Amniotic epithelial cell (primary cell): ENCODE measurements at regions not wholly inside any gene's neighbourhood (a gene's known extent, or its start where the extent isn't known, plus 50 kb on each side); places are given as distances from the start of the nearest gene placed in this dataset.
"Not testable (repeated sequence)": the region's sequence is repeated elsewhere in the genome, so short reads cannot be mapped to it uniquely, and the experiment has no call there.

ENCODE experiments used
- DNase-seq: peaks from one replicate; pipeline ENCODE4 v3.0.0-alpha.2; 2010; ENCODE audit warnings: low read depth

DNA sequence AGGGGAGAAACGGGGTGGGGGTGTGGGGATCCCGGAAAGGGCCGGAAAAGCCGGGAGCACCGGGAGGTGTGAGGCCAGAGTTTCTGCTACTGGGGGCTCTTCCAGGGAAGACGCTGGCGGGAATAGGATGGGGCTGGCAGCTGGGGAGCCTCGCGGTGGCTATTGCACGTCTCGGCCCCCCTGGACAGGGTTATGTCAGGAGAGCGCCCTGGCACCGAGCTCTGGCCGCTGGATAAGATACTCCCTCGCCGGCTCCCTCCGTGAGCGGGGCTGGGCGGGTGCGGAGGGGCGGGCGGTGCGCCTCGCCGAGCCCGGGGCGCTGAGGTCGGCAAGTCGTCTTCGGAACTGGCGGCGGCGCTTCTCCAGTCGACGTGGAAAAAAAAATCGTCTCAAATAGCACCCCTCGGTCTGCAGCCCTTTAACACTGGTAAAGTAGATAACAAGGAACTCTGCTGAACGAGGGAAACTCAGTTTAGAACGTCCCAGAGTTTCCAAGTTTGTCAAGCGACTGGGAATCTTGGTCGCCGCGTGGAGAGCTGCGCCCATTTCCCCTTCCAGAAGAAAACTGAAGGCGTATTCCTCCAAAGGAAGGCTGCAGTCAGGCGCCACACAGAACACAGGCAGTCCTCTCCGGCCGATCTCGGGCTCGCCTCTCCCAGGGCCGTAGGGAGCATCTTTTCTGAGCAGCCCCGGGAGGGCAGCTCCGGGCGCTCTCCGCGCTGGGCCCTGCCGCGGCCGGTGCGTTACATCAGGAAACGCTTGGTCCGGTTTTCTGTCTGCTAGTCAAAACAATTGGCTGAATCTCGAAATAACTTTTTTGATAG lies 115.1 kb downstream of the KCNRG start:
- peak; percentile 61 for DNase-seq

DNA sequence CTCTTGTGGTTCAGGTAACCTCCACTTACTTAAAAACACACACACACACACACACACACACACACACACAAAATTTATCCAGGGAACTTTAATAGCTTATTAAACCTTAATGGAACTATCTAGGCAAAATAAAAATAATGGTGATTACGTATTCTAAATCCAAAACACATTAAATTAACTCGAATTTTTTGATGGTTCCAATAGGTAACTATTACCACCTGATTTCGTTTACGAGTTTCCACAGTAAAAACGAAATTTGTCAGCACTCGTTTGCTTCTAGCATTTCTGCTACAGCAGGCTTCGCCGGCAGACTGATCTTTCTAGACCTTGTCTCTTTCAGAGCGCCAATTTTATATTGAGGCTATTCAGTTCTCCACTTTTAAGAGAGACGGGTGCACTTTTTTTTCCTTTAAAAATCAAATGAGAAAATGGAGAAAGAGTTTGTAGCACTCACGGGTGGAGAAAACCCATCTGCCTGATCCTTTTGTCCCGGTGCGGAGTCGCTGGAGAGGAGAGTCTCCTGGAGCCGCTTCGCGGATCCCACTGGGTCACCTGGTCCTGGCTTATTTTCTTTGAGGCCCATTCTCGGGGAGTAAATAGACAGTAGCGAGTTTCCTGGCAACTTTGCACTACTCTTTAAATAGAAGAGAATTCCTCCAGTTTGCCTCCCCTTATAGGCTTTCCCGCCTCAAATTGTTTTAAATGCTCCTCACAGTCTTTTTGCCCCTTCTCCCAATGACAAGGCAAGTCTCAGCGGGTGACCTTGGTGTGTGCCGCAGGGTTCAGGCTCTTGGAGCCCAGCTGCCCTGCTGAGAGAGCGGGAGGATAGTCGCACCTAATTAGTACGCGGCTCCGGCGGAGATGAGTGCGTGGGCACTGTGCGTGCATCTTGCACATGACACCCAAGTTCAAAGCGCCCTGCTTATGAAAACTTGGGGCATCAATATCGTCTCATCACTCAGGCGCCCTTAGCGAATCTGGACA lies 117.0 kb downstream of the KCNRG start:
- DNase-seq: no peak

GRCh38 chr13:50132904-50133357 lies 117.7 kb downstream of the KCNRG start:
- no peak for DNase-seq

- no peak for DNase-seq
Measured at GRCh38 chr13:50133358-50133953, 118.2 kb downstream of the KCNRG start.

DNA sequence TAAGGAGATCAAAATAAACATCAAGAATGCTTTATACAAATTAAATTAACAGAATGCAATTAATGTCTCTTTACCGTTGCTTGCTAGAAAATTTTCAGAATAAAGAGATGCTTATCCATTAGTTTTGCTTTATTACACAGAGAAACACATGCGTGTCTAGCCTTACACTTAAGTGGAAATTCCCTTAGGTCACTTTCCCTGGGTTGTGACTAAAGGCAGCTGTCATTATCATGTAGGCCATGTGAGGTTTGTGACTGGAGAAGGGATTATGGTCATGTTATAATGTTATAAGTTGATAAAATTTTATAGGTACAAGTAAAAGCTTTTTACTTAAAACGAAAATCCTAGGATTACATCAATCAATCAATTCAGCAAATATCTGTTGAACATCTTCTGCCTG lies 121.0 kb downstream of the KCNRG start:
- no peak for DNase-seq

- DNase-seq: no peak
Measured at GRCh38 chr13:50136678-50137077, 121.4 kb downstream of the KCNRG start.

GRCh38 chr13:50139435-50139934 lies 124.2 kb downstream of the KCNRG start:
- DNase-seq: not testable (repeated sequence)

GRCh38 chr13:50140153-50140552 lies 124.9 kb downstream of the KCNRG start:
- DNase-seq: no peak

DNA sequence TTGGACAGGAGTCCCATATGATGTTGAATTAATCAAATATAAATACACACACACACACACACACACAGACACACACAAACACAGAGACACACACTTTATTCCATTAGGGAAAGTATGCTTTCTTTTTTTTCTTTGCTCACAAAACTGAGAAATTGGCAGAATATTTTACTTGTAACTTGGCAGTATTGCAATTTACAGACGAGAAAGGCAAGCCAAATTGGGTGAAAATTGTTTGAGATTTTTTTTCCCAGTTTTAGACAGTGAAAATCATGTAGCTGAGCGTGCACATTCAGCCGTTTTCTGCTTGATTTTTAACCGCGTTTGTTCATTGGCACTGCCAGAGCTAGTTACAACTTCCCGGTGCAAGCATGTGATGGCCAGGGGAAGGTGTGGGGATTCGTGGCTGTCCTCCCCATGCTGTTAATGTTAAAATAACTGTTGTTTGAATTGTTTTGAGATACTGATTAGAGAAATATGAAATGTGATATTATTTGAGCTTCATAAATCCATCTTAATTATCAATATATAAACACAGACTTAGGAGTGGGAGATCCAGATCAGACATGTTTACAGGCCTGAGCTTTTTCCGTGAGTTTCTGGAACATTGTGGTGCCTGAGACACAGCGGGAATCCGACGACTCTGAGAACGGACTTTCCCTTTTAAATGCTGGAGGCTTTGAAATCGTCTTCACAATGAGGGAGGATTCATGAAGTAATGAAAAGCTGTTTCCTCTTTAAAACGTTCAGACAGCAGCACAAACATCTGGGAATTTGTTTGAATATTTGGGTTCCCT lies 125.5 kb downstream of the KCNRG start:
- DNase-seq: no peak

DNA sequence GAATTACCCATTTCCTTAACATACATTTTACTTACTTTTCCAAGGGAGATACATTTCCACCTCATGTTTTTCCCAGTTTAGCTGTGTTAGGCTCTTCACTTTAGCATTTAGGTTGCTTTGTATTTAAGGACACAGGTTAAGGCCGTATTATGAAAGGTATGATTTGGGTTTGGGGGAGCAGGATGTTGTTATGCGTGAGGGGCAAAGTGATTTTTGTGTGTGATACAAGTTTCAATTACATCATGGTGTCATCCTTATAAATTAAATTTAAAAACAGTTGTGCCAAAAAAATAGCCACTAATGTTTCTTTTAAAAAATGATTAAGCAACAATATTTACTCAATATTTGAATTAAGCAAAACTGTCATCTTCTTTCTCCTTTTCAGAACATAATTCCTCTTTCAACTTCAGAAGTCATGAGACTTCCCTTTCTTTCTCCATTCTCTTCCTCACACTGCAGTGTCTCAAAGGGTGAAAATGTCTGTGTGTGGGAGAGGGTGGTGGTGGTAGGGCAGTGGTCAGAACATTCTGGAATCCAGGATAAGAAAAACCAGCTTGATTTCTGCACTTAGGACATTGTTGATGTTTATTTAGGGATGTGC lies 126.2 kb downstream of the KCNRG start:
- peak; percentile 31 for DNase-seq

DNA sequence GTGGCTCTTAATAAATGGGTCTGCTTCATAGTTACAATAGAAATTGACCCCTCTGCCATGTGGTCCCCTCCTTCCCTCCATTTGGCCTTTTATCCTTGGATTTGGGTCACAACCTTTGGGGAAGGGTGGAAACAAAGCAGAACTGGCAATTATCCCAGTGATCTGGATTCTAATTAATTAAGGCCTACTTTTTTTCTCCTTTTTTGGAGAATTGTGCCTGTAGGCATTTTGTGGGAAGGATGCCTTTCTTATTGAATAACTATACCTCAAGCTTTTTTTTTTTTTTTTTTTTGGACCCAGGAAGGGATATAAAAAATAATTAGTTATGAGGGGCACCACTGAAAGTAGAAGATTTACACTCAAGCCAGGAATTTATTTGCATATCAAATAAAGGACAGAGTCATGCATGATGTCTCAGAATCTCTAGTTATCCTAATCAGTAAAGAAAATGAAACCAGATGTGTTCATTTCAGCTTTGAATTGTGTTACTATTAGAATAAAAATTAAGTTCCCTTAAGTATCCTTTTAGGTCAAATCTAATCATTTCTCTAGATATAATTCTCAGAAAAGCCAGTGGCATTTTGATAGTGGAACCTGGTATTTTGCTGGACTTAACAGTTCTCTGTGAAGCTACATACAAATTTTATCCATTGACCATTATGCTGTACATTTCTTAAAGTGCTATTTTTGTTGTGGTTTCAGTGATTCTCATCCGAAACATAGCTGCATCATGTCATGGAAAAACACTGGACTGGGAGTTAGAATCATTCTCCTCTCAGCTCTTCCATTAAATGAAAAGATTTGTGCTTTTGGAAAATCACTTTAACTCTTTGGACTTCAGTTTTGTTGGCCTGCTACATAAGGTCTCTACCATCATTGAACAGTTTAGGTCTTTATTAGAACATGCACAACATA lies 129.3 kb downstream of the KCNRG start:
- DNase-seq: no peak

DNA sequence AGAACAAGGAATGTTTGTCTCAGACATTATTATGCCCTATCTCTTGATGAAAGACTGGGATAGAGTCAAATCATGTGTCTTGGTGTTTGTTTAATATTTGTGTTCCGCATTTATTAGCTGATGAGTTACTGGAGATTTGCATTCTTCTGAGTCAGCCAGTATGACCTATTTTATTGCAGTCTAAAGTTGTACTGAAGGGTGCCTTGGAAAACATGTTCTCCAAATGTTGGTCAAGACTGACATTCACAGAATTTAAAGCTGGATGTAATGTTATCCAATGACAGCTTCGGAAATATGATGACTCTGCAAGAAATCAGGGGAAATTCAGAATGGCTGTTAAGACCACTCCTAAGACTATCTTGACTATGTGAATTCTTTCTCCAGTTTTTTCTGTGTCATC lies 134.0 kb downstream of the KCNRG start:
- DNase-seq: peak; percentile 54

DNA sequence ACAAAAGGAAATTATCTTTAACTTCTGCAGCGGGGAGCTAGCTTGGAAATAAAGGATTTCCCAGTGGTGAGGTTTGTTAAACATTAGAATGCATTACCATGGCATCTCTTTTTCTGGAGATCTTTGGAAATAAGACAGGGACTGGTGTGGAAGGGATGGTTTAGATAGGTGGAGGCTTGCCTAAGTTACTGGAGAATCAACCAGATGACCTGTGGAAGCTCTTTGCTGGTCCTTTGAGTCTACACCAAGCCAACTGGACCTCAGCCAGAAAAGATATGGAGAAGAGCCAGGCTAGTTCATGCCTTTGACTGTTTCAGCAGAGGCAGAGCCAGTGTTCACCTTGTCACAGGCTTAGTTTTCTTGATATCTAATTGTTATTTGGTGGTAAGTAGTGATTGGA lies 134.7 kb downstream of the KCNRG start:
- DNase-seq: peak; percentile 46

DNA sequence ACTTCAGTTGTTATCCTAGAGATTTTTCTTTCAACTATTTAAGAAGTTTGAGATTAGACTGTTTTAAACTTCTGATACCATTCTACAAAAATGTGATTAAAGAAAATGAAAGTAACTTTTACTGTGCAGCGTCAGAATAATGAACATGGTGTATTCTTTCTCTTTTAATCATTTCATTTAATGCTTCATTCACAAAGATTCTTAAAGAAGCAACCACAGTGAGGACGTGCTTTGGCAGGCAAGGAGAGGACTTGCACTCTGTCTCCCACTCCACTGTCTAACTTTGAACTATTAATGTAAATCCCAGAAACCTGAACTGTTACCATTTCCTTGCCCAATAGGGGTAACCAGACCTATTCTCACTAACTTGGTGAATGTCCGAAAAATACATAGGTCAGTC lies 137.0 kb downstream of the KCNRG start:
- DNase-seq: no peak

DNA sequence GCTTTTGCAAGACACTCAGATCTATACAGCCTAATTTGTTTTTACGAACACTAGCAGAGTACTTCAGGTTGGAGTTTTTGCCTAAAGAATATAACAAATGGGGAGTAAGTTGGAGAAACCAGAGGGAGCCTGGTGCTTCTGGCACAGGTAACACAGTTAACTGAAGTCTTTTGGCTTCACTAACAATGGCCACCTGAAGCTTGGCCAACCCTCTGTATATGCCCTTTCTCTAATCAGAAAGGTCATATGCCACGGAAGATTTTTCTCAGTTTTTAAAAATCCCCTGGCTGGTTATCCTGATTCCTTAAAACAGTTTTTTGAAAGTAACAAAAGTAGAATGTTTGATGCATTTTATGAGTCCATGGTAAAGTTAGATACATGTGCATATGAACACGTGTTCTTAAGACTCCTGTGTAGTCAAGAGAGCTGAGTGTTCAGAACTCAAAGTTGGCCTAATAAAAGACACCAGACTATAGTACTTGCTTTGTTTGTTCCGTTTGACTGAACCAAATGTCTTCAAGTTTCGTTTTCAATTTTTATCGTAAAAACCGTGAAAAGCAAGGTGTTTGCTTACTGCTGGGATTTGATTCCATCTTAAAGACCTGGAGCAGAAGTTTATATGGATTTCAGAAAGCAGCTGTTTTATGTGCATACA lies 137.5 kb downstream of the KCNRG start:
- DNase-seq: no peak

GRCh38 chr13:50153401-50153800 lies 138.2 kb downstream of the KCNRG start:
- DNase-seq: no peak

- DNase-seq: no peak
Measured at GRCh38 chr13:50153876-50154275, 138.6 kb downstream of the KCNRG start.

DNA sequence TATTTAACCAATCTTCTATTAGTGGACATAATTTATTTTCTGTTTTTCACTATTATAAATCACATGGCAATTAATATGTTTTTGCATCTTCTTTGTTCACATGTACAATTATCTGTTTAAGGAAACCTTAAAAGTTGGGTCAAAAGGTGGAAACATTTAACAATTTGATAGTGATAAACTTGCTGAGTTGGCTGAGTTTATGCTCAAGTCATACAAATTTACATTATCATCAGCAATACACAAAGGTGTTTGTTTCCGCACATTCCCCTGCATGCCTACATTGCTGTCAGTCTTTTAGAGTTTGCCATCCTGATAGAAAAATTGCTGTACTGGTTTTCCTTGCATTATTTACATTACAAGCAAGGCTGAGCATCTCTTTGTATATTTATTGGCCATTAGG lies 139.5 kb downstream of the KCNRG start:
- no peak for DNase-seq

DNA sequence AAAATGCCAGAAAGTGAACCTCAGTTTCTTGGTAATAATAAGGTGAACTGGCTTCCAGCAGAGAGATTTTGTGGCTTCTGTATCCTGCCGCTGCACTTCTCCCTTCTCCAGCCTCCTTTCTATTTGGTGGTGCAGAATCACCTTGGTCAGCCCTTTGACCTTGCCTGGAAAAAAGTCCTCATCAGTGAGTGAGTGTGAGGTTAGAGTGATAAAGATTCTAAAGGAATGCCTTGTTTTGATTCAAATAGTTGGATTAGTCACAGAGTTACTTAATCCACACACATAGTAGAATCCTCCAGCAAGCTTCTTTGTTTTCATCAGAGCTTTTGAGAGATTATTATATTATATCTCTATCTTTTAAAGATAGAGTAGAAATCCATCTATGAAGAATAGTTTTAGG lies 140.9 kb downstream of the KCNRG start:
- peak; percentile 90 for DNase-seq
